GM12874 (cell line): ENCODE measurements at regions not wholly inside any gene's neighbourhood (a gene's known extent, or its start where the extent isn't known, plus 50 kb on each side); places are given as distances from the start of the nearest gene placed in this dataset.

Source experiments
- CTCF ChIP-seq: IDR thresholded peaks from 2 replicates; pipeline ENCODE4 v1.5.1; 2011; ENCODE audit warnings: low read depth, mild to moderate bottlenecking, control low read depth, low read length, moderate library complexity; ENCODE audit not compliant: insufficient read depth

- TF ChIP-seq CTCF: no peak
Observed at GRCh38 chr7:45241339-45242109, 83.9 kb downstream of the RAMP3 start.

GRCh38 chr7:45242261-45242660 is 84.7 kb downstream of the RAMP3 start:
- no peak for TF ChIP-seq CTCF

GRCh38 chr7:45242698-45243097 is 85.1 kb downstream of the RAMP3 start:
- no peak for TF ChIP-seq CTCF

- TF ChIP-seq CTCF: no peak
Observed at GRCh38 chr7:45244981-45245380, 87.4 kb downstream of the RAMP3 start.

GRCh38 chr7:45246339-45246738 is 88.7 kb downstream of the RAMP3 start:
- no peak for TF ChIP-seq CTCF

- no peak for TF ChIP-seq CTCF
Observed at GRCh38 chr7:45252248-45252647, 94.7 kb downstream of the RAMP3 start.

GRCh38 chr7:45252857-45253256 is 95.3 kb downstream of the RAMP3 start:
- TF ChIP-seq CTCF: no peak

GRCh38 chr7:45253368-45253767 is 95.8 kb downstream of the RAMP3 start:
- no peak for TF ChIP-seq CTCF
